GM19240 (cell line): ENCODE measurements at regions not wholly inside any gene's neighbourhood (a gene's known extent, or its start where the extent isn't known, plus 50 kb on each side); places are given as distances from the start of the nearest gene placed in this dataset.

Experiments
- DNase-seq: peaks from one replicate; pipeline ENCODE4 v3.0.0; 2011; ENCODE audit warnings: low spot score; ENCODE audit not compliant: insufficient read length

DNA sequence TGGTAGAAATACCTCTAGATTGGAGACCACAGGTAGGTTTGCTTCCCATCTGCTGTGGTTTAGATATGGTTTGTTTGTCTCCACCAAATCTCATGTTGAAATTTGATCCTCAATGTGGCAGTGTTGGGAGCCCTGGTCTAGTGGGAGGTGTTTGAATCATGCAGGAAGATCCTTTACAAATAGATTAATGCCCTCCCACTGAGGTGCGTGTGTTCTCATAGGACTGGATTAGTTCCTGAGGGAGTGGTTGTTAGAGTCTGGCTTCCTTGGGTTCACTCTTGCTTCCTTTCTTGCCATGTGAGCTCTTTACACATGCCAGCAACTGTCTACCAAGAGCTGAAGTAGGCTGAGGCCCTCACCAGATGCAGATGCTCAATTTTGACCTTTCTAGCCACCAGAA, 391.1 kb upstream of the GRIA1 start:
- DNase-seq, result no peak

DNA sequence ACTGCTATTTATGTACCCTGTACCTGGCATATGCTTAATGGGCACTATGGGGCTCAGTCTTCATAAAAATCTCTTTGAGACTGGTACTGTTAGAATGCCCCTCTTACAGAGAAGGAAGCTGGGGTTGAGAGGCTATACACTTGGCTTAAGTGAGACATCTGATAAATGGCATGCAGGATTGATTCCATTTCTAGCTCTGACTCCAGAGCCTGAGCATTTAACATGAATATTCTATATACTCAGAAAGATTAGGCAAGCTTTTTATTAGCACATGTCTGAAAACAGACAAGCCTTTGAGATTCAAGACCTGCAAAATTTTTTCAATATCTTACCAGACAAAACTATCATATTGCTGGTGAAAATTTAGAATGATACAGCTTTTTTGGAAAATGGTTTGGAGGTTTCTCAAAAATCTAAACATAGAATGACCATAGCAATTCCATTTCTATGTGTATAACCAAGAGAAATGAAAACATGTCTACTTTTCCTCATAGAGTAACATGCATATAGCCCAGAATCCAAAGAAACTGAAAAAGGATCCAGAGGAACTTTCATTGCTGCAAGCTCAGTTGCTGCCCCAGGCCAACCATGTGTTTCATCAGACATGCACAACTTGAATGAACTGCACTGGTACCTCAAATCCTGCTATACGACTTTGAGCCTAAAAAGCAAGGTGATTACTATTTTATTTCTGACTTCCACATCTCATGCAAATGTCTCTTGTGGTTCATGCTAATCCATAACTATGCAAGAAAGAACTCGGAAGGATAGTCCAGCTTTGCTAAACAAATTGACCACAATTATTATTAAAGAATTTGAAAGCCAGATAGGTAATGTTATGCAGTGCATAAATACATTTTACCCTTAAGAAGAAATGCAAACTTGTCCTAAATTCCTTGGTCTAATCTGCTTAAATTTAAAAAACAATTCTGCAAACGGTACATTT, 389.0 kb upstream of the GRIA1 start:
- no peak for DNase-seq

DNA sequence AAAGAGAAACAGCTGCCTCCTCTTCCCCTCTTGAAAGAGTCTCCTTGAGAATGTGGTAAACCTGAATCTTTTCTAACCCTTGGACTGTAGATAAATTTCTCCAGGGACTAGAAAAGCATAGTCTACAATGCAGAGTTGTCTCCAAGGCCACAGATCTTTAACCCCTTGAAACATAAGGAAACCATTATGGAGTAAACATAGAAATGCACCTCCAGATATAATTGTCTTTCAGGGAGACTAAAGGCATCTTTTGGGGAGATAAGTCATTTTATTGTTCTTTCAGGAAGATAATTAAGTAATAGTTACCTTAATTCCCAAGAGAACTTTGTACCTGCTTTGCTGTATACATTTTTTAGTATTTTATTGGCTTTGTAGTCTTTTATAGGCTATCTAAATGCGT, 373.6 kb upstream of the GRIA1 start:
- DNase-seq, result no peak

GRCh38 chr5:153118018-153118417, 372.5 kb upstream of the GRIA1 start:
- no peak for DNase-seq

GRCh38 chr5:153122403-153122802, 368.1 kb upstream of the GRIA1 start:
- DNase-seq, result no peak

GRCh38 chr5:153130296-153130695, 360.2 kb upstream of the GRIA1 start:
- DNase-seq, result no peak

DNA sequence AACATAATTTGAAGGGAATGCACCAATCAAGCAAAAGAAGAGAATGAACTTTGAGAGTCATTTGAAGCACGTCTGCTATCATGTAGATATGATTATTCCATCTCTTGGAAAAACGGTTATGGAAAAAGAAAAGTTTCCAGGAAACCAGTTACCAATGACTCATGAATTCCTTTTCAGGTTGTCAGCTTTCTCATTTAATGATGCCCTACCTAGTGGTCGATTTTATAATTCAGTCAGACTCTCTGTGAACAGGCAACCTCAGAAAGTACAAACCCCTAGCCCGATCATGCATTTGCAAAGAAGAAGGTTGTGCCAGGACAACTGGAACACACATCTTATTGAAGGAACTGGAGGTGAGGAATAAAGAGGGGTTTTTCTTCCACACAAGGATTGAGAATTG, 355.1 kb upstream of the GRIA1 start:
- DNase-seq, result no peak

- no peak for DNase-seq
Measured at GRCh38 chr5:153136910-153137614, 353.4 kb upstream of the GRIA1 start.

- no peak for DNase-seq
Measured at GRCh38 chr5:153147891-153148623, 342.4 kb upstream of the GRIA1 start.

GRCh38 chr5:153148624-153148976, 341.9 kb upstream of the GRIA1 start:
- no peak for DNase-seq

- DNase-seq, result no peak
Measured at GRCh38 chr5:153151558-153151957, 338.9 kb upstream of the GRIA1 start.

DNA sequence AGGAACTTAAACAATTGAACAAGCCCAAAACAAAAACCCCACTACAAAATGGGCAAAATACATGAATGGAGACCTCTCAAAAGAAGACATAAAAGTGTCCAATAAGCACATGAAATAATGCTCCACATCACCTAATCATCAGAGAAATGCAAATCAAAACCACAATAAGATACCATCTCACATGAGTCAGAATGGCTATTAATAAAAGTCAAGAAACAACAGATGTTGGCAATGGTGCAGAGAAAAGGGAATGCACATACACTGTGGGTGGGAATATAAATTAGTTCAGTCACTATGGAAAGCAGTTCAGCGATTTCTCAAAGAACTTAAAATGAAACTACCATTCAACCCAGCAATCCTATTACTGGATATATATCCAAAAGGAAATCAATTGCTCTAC, 337.4 kb upstream of the GRIA1 start:
- DNase-seq, result no peak

- no peak for DNase-seq
Measured at GRCh38 chr5:153157156-153157555, 333.3 kb upstream of the GRIA1 start.

DNA sequence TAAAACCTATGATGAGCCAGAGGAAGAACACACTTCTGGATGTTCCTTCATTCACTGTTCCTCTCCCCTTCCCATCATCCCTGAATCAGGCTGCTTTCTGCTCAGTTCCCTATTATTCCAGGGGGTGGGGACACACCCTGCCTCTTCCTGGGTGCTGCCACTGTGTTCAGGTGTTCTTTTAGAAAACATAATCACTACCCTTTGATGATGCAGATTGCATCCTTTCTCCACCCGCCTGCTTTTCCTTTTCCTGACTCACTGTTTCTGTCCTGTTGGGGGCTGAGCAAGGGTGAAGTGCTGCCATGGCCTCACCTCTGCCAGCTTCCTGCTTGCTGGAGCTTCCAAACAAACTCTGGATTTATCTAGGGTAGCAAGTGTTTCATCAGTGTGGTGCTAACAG, 331.9 kb upstream of the GRIA1 start:
- no peak for DNase-seq

DNA sequence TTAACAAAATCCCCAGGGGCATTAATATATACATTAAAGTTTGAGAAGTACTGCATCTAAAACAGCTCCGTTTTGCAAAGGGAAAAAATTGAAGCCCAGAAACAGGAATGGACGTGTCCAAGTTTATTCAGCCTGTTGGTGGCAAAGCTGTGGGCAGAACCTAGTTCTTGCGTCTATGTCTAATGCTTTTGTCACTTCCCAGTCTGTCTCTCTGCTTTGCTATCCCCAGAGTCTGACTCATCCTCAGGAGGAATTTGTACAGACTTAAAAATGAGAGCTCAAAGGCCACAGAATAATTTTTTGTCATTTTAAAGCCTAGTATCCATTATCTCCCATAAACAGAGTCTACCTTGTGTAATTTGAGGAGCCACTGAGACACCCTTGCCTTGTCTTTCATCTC, 330.9 kb upstream of the GRIA1 start:
- no peak for DNase-seq

DNA sequence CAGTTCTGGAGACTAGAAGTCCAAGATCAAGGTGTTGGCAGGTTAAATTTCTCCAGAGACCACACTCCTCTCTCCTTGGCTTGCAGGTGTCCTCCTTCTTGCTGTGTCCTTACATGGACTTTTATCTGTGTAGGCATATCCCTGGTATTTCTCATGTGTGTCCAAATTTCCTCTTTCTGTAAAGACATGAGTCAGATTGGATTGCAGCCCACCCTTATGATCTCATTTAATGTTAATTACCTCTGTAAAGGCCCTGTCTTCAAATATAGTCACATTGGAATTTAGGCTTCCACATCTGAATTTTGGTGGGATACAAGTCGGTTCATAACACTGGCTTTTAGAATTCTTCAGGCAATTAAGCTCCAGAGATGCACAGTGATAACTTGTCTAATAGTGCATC, 322.2 kb upstream of the GRIA1 start:
- no peak for DNase-seq

DNA sequence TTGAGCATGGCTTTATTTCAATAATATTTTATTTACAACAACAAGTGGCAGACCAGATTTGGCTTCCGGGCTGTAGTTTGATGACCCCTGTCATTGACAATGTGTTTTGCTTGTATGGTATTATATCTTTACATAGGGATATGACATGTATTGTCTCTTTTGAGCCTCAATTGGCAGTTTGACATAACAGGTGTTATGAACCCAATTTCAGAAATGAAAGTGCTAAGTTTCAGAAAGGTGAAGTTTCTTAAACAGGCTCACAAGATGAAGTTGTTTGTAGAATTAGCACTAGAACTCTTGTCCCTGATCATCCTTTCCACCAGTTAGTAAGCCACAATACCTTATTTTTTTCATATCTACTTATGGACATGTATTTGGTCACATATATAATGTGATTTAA, 303.0 kb upstream of the GRIA1 start:
- DNase-seq, result no peak

- no peak for DNase-seq
Measured at GRCh38 chr5:153206361-153206760, 284.1 kb upstream of the GRIA1 start.

DNA sequence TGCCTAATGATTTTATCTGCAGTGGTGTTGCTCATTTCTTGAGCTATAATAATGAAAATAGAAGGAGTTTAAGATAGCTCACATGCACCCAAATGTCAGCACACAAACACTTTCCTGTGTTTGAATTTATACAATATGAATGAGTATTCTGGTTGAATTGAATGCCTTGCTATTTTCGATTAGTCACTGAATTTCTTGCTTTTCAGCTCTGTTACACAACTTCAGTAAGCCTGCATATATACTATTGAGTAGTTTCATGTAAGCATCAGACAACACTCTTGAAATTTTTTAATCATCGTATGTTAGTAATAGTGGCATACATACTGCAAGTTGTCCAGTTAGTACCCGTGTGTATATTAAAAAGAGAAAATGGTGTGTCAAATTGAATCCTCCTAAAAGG, 281.5 kb upstream of the GRIA1 start:
- no peak for DNase-seq

DNA sequence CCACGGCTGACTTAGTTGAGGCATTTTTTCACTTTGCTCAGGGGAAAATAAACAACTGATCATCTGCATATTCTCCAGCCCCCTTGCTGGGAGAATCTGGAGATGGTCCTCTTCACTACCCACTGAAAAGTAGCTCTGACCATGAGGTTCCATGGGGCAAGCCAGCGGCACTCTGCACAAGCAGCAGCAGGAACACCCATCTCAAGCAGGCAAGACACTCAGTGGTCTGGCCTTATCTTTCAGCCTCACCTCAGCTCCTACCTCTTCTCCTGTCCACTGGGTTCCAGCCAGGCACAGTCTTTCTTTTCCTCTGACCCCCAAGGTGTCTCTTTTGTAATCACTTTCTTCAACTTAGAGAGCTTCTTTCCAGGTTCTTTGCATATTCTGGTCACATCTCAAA, 280.8 kb upstream of the GRIA1 start:
- DNase-seq, result no peak

GRCh38 chr5:153211076-153211475, 279.4 kb upstream of the GRIA1 start:
- DNase-seq, result no peak

GRCh38 chr5:153212471-153212870, 278.0 kb upstream of the GRIA1 start:
- no peak for DNase-seq
